Kidney epithelial cell (primary cell): ENCODE measurements at regions not wholly inside any gene's neighbourhood (a gene's known extent, or its start where the extent isn't known, plus 50 kb on each side); places are given as distances from the start of the nearest gene placed in this dataset.

Experiments used
- DNase-seq: peaks from one replicate; pipeline ENCODE4 v3.0.0-alpha.2; 2010; ENCODE audit warnings: low read depth
- H3K27me3 ChIP-seq: 2 replicates; pipeline ENCODE4 v1.6.0; 2011; ENCODE audit warnings: low read length; ENCODE audit not compliant: control insufficient read depth, insufficient read depth
- H3K36me3 ChIP-seq: 2 replicates; pipeline ENCODE4 v1.5.1; 2011; ENCODE audit warnings: low read length; ENCODE audit not compliant: control insufficient read depth, insufficient read depth
- H3K4me3 ChIP-seq: 2 replicates; pipeline ENCODE4 v1.5.1; 2011; ENCODE audit warnings: low read depth, mild to moderate bottlenecking, control low read depth, low read length
- CTCF ChIP-seq: IDR thresholded peaks from 2 replicates; pipeline ENCODE4 v1.5.1; 2011; ENCODE audit warnings: mild to moderate bottlenecking, moderate library complexity, low read length, control low read depth, inconsistent platforms; ENCODE audit not compliant: insufficient read depth, poor library complexity, severe bottlenecking

- Histone ChIP-seq H3K36me3 (no peaks in the 10 kb centered on the region), H3K4me3 (no peak overlapping the region), H3K27me3 (peaks cover 2% of the 10 kb centered on the region)
- DNase-seq, result no peak
- TF ChIP-seq CTCF, result no peak
These were observed 56.9 kb upstream of the VGLL3 start for GRCh38 chr3:87047852-87048251.

GRCh38 chr3:87046241-87046640, 55.3 kb upstream of the VGLL3 start:
- H3K36me3 ChIP-seq, result no peaks in the 10 kb centered on the region
- no peak overlapping the region for H3K4me3 ChIP-seq
- H3K27me3 ChIP-seq, result no peaks in the 10 kb centered on the region
- no peak for TF ChIP-seq CTCF
- no peak for DNase-seq

GRCh38 chr3:87045473-87045872, 54.5 kb upstream of the VGLL3 start:
- no peaks in the 10 kb centered on the region for H3K36me3 ChIP-seq
- DNase-seq, result no peak

GRCh38 chr3:87044846-87045245, 53.9 kb upstream of the VGLL3 start:
- no peak for TF ChIP-seq CTCF
- Histone ChIP-seq H3K36me3 (no peaks in the 10 kb centered on the region), H3K27me3 (no peaks in the 10 kb centered on the region), H3K4me3 (no peak overlapping the region)
- DNase-seq, result no peak

More at GRCh38 chr3:87045473-87045872, 54.5 kb upstream of the VGLL3 start:
- no peak overlapping the region for H3K4me3 ChIP-seq
- TF ChIP-seq CTCF, result no peak
- no peaks in the 10 kb centered on the region for H3K27me3 ChIP-seq

- Histone ChIP-seq H3K36me3 (no peaks in the 10 kb centered on the region), H3K4me3 (no peak overlapping the region), H3K27me3 (no peaks in the 10 kb centered on the region)
- TF ChIP-seq CTCF, result no peak
- DNase-seq, result no peak
These were observed 53.5 kb upstream of the VGLL3 start for GRCh38 chr3:87044409-87044808.

- TF ChIP-seq CTCF, result no peak
- Histone ChIP-seq H3K27me3 (no peaks in the 10 kb centered on the region), H3K4me3 (no peak overlapping the region), H3K36me3 (no peaks in the 10 kb centered on the region)
- no peak for DNase-seq
These were observed 50.2 kb upstream of the VGLL3 start for GRCh38 chr3:87041191-87041590.
